ENCODE measurements at regions not wholly inside any gene's neighbourhood (a gene's known extent, or its start where the extent isn't known, plus 50 kb on each side); places are given as distances from the start of the nearest gene placed in this dataset.
"Not testable (repeated sequence)": the region's sequence is repeated elsewhere in the genome, so short reads cannot be mapped to it uniquely, and the experiment has no call there.

GRCh38 chr14:39615352-39615751, 183.1 kb upstream of the FBXO33 start:
- DNase-seq, result no peak

GRCh38 chr14:39614297-39614923, 182.2 kb upstream of the FBXO33 start:
- no peak for DNase-seq

DNA sequence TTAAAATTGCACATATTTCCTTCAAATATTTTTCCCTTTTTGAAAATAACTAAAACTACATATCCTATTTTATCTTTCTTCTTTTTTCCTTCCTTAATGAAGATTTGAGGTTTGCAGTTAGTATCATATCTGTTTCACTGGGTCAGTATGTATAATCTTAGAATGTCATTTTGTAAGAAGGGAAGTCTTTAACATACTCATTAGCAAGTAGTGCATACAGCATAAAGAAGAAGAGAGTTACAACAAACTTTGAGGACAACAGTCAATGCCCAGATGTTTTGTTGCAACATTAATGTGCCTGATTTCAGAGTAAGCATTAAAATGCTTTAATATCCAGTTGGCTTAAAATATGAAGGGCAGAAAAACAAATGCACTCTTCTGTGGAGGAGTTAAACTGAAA, 176.9 kb upstream of the FBXO33 start:
- no peak for DNase-seq

- no peak for DNase-seq
Observed at GRCh38 chr14:39607978-39608377, 175.7 kb upstream of the FBXO33 start.

GRCh38 chr14:39603942-39604341, 171.7 kb upstream of the FBXO33 start:
- no peak for DNase-seq

GRCh38 chr14:39593377-39593776, 161.1 kb upstream of the FBXO33 start:
- DNase-seq, result no peak

DNA sequence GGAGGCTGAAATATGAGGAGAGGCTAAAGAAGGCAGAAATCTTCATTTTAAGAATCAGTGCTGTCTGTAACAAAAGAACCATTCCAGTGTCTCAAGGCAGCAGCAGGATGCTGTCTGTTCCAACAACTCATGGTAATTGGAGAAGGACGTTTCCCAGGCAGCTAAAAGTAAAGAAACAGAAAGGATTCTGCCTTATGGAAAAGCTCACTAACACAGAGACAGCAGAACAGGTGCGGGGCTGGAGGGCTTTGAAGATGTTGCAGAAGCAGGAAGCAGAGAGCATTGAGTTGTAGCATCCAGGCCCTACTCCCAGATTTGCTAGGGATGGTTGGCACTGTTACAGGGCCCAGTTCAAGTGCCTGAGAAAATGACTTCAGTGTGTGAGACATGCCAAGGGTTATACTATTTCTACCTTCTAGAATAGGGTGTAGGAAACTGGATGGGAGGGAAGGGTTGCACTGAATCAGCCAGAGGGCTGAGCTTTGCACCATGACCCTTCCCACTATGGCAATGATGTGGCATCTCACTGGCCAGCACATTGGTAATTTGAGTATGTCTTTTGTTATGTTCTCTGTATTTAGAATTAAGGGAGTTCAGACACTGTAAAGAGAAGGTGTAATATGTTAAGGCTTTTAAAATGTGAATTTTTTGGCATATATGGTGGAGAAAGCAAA, 160.0 kb upstream of the FBXO33 start:
- DNase-seq, result no peak

DNA sequence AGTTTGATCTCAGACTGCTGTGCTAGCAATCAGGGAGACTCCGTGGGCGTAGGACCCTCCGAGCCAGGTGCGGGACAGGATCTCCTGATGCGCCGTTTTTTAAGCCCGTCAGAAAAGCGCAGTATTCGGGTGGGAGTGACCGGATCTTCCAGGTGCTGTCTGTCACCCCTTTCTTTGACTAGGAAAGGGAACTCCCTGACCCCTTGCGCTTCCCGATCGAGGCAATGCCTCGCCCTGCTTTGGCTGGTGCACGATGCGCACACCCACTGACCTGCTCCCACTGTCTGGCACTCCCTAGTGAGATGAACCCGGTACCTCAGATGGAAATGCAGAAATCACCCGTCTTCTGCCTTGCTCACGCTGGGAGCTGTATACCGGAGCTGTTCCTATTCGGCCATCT, 157.6 kb upstream of the FBXO33 start:
- not testable (repeated sequence) for DNase-seq

- DNase-seq, result no peak
Observed at GRCh38 chr14:39582028-39582654, 149.9 kb upstream of the FBXO33 start.

DNA sequence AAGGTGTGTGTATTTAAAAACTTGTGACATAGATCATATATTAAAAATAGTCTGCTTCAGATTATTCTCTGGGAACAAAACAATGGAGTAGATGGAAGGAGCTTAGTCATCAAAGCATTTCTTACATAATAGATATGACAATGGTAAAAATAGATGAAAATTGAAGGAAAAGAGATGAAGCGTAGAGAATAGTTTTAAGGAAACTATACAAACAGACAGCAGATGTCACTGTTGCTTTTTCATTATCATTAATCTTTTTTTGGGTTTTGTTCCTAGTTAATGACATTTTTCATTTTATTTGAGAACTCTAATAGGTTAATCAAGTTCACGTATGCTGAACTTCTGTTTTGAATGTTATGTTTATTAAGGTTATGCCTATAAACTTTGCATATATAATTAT, 149.2 kb upstream of the FBXO33 start:
- DNase-seq, result no peak

DNA sequence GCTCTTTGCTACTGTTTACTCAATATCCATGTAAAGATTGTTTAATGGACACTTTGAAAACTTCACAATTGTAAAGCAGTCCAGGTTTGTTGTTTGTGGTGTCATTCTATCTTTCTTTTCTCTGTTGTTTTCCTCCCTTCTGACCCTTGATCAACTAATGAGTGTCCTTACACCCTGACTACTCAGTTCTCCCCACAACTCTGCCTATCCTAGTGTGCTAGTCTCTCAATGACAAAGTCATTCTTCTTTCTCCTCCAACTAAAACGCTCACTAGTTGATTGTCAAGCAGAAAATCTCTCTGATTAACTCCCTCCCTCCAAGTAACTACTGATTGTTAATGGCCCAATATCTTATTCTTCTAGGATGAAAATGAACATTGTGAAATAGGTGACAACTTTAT, 148.5 kb upstream of the FBXO33 start:
- no peak for DNase-seq

DNA sequence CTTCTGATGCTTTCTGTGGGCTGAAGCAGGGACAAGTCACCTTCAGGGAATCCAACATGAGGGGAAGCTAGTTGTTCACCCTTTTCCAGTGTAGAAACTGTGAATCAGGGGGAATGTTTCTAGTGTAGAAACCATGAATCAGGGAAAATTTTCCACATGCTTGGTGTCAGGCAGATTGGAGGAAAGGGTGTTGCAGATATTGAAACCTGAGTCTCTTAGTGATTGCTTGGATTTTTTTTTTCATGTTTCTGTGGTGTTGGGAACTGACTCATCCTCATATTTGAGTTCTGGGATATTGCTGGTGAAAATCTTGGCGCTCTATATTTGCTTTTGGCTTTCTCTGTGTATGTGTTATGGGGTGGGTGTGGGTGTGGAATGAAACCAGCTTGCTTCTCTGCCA, 144.5 kb upstream of the FBXO33 start:
- no peak for DNase-seq

- no peak for DNase-seq
Observed at GRCh38 chr14:39576258-39576657, 144.0 kb upstream of the FBXO33 start.

- no peak for DNase-seq
Observed at GRCh38 chr14:39568809-39569538, 136.7 kb upstream of the FBXO33 start.

DNA sequence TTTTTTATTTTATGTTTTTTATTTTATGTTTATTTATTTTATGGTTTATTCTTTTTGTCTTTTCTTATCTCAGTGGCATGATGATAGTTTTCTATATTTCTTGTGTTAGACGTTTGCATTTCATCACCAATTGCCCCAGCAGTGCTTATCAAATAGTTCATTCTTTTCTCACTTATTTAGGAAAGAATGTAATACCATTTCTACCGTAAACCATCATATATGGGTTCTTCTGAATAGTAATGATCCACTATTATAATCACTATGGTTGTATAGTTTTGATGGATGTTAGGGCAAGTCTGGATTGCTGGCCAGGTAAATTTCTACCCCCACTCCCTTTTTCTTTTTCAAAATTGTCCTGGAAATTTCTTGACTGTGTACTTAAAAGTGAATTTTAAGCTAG, 134.6 kb upstream of the FBXO33 start:
- no peak for DNase-seq

DNA sequence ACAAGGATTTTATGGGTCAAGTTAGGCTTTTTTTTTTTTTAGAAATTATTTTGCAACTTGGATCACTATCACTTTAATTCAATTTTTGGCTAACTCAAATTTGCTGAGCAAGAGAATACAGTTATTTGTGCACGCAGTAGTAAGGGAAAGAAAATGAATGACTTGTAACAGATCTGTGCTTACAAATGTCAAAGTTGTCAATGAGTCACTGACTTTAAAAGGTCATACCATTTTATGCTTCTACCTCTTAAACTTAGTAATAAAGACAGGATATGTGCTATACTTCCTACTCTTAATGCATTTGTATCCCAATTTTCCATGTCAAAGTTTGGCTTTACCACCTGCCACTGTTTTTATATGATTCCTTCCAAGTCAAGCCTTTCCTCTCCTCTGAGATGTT, 131.1 kb upstream of the FBXO33 start:
- no peak for DNase-seq

DNA sequence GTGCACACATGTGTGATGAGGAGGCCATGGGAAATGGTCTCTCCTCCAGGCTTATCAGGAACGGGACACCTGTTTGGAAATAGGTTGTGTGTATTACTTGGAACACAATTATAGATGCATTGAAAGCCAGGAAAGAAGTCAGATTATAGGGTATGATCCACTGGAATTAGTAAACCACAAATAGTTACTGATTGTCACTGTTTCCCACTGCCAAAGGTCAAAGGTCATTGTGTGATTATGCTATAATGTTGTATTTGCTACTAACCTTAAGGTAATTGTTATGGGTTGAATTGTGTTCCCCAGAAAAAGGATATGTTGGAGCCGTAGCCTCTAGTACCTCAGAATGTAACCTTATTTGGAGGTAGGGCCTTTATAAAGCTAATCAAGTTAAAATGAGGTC, 129.9 kb upstream of the FBXO33 start:
- no peak for DNase-seq

GRCh38 chr14:39558525-39558924, 126.3 kb upstream of the FBXO33 start:
- DNase-seq, result no peak

- DNase-seq, result no peak
Observed at GRCh38 chr14:39555749-39556148, 123.5 kb upstream of the FBXO33 start.

DNA sequence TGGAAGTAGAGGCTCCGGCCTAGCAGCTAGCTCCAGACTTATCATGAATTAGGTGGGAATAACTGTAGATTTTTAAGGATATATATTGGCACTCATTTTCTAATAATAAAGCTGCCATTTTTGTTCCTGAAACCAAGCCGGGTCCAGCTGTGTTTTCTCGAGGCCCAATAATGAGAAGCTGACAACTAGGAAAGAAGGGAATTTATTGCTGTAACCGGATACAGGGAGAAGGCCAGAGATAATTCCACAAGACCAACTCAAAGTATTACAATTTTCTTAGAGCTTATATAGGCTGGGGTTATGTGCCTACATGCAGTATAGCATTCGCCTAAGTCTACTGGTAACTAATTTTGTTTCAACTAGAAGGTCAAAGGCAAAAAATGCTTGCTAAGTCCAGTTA, 122.3 kb upstream of the FBXO33 start:
- DNase-seq, result no peak

DNA sequence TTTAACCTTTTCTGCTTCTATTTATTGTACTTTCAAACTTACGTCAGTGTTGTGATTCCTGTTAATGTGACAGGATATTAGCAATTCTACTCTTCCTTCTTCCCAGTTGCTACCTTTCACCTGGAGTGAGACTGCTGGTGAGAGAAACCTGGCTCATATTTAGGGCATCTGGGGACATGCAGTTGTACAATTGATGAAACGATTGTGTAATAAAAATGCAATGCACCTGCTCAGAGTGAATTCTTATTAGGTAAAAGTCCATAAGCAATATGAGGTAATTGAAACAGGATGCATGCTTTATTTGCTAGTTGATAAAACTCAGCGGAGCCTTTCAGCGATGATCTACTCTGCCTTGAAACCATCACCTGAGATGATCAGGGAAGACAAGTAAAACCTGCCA, 116.1 kb upstream of the FBXO33 start:
- no peak for DNase-seq

DNA sequence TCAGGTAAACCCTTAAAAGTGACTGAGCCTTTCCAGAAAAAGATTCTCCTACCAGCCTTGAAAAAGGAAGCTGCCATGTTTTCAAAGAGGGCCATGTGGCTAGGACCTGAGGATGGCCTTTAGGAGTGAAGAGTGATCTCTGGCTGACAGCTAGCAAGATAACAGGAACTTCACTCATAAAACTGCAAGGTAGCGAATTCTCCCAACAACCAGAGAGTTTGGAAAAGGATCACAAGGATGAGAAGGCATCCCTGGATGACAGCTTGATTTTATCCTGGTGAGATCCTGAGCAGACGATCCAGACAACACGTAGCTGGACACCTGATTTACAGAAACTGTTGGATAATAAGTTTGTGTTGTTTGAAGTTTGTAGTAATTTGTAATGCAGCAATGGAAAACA, 115.6 kb upstream of the FBXO33 start:
- no peak for DNase-seq

- no peak for DNase-seq
Observed at GRCh38 chr14:39505812-39506211, 73.6 kb upstream of the FBXO33 start.

DNA sequence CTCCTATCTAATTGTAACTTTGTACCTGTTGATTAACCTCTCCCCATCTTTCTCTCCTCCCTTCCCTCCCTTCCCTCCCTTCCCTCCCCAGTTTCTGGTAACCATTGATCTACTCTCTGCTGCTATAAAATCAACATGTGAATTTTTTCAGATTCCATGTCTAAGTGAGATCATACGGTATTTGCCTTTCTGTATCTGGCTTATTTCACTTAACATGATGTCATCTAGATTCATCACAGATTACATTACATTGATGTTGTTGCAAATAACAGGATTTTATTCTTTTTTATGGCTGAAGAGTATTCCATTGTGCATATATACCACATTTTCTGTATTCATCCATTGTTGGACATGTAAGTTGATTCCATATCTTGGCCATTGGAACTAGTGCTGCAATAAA, 68.0 kb upstream of the FBXO33 start:
- no peak for DNase-seq

All from stimulated activated CD4-positive, alpha-beta T cell treated with anti-CD3 and anti-CD28 coated beads, Interleukin-1b, Interleukin-23, amount 100 ng/mL, for 48 hours (primary cell).